ENCODE measurements at regions not wholly inside any gene's neighbourhood (a gene's known extent, or its start where the extent isn't known, plus 50 kb on each side); places are given as distances from the start of the nearest gene placed in this dataset.

DNA sequence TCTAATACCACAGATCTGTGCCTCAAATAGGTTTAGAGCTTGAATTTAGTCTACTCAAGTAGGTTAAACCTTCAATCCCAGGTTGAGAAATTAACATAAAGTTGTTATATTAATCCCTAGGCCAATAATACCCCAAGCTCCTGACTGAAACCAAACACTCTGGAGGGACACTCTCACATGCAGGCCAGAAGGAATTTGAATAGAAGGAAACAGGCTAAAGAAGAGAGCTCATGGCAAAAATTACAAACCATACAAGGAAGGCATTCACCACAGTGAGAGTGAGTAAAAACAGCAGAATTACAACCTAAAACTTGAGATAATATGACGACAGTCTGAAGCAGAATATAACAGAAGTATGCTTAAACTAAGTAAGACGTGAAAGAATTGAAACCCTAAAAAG is 76.1 kb upstream of the PDK4 start:
- ChIA-PET CTCF (interaction anchor here (0.8 to 1.4 kb wide), 3 partner anchors 14 to 161 kb away, joined by 3 to 7 read pairs (median 3); no protein-coding TSS in a partner anchor), POLR2A (no interaction called here)
- Histone ChIP-seq H3K4me3 (ENCODE audit: control insufficient read depth in 1 of 7, extremely low read depth in 1 of 7, insufficient read depth in 4 of 7, low read depth in 2 of 7, low read length in 6 of 7) (no peak overlapping the region), H3K27ac (ENCODE audit: insufficient read depth in 1 of 2, low read depth in 1 of 2, low read length in 2 of 2, poor library complexity in 1 of 2, severe bottlenecking in 2 of 2) (no peak overlapping the region), H3K4me1 (ENCODE audit: control extremely low read depth in 1 of 4, control insufficient read depth in 4 of 4, insufficient read depth in 4 of 4, low read length in 3 of 4) (no peaks in the 10 kb centered on the region), H3K36me3 (ENCODE audit: control insufficient read depth in 4 of 4, insufficient read depth in 4 of 4, low read length in 3 of 4) (no peaks in the 10 kb centered on the region), H3K27me3 (replicated peaks in 2 of 5; ENCODE audit: control insufficient read depth in 4 of 5, insufficient read depth in 5 of 5, low read length in 4 of 5) (no peaks in the 10 kb centered on the region), H3K9me3 (ENCODE audit: control extremely low read depth in 1 of 5, control insufficient read depth in 4 of 5, insufficient read depth in 2 of 5, low read depth in 1 of 5, low read length in 4 of 5) (no peaks in the 10 kb centered on the region)
- WGBS (ENCODE audit: insufficient coverage) = 100% methylated on average over 1 of the region's 2 CpGs
- no peak for DNase-seq

DNA sequence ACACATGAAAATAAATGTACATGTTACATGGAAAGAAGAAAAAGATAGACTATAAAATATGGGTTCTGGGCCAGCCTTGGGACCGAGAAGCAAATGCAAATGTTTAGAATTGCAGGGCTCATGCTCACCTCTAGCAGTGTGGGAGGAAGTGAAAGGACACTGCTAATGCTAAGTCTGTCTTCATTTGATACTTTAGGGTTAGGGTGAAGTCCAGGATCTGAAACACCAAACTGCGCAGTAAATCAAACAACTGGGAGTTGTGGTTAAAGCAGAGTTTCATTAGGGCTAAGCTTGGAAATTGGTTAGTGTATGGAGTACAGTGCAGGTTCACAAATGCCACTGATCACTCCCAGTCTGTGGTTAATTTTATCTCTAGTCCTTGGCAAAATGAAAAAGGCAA is 73.2 kb upstream of the PDK4 start:
- ChIA-PET POLR2A (no interaction called here), CTCF (interaction anchor here (1.3 kb wide), 1 partner anchor 17 kb away, joined by 4 read pairs; no protein-coding TSS in a partner anchor)
- no peaks in the 10 kb centered on the region for H3K4me1 ChIP-seq (ENCODE audit: control extremely low read depth in 1 of 4, control insufficient read depth in 4 of 4, insufficient read depth in 4 of 4, low read length in 3 of 4)
- H3K4me3 ChIP-seq (ENCODE audit: control insufficient read depth in 1 of 7, extremely low read depth in 1 of 7, insufficient read depth in 4 of 7, low read depth in 2 of 7, low read length in 6 of 7) = no peak overlapping the region
- no peak overlapping the region for H3K27ac ChIP-seq (ENCODE audit: insufficient read depth in 1 of 2, low read depth in 1 of 2, low read length in 2 of 2, poor library complexity in 1 of 2, severe bottlenecking in 2 of 2)
- DNase-seq = no peak
- H3K9me3 ChIP-seq (ENCODE audit: control extremely low read depth in 1 of 5, control insufficient read depth in 4 of 5, insufficient read depth in 2 of 5, low read depth in 1 of 5, low read length in 4 of 5) = no peaks in the 10 kb centered on the region
- WGBS (ENCODE audit: insufficient coverage) = 93% methylated on average over 2 of the region's 2 CpGs
- no peaks in the 10 kb centered on the region for H3K27me3 ChIP-seq (replicated peaks in 2 of 5; ENCODE audit: control insufficient read depth in 4 of 5, insufficient read depth in 5 of 5, low read length in 4 of 5)
- no peaks in the 10 kb centered on the region for H3K36me3 ChIP-seq (ENCODE audit: control insufficient read depth in 4 of 4, insufficient read depth in 4 of 4, low read length in 3 of 4)

DNA sequence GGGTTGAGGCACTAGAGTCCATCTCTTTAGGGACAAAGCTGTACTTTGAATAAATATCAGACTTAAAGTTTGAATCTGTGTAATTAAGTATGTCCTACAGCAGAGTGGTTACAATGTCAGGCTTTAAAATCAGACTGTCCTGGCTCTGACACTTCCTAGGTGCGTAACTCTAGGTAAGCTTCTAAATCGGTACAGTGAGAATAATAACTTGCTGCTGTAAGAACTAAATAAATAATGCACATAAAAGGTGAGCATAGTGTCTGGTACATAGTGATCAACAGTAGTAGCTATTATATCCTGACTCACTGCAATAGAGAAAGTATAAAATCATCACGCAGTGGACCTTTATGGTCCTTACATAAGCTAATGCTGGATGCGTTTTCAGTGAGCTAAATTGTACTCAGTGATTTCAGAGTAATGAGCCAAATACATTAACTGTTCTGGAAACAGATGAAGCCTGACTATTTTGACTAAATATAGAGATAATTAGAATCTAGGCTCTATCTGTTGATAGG is 72.2 kb upstream of the PDK4 start:
- H3K4me3 ChIP-seq (ENCODE audit: control insufficient read depth in 1 of 7, extremely low read depth in 1 of 7, insufficient read depth in 4 of 7, low read depth in 2 of 7, low read length in 6 of 7) = no peak overlapping the region
- H3K27me3 ChIP-seq (replicated peaks in 2 of 5; ENCODE audit: control insufficient read depth in 4 of 5, insufficient read depth in 5 of 5, low read length in 4 of 5) = no peaks in the 10 kb centered on the region
- POLR2A ChIA-PET = no interaction called here
- no peak for DNase-seq
- H3K9me3 ChIP-seq (ENCODE audit: control extremely low read depth in 1 of 5, control insufficient read depth in 4 of 5, insufficient read depth in 2 of 5, low read depth in 1 of 5, low read length in 4 of 5) = peaks cover 0 to 2% (median 0%) of the 10 kb centered on the region in 5 experiments
- no peak overlapping the region for H3K27ac ChIP-seq (ENCODE audit: insufficient read depth in 1 of 2, low read depth in 1 of 2, low read length in 2 of 2, poor library complexity in 1 of 2, severe bottlenecking in 2 of 2)
- CTCF ChIA-PET = interaction anchor here (1.3 kb wide), 1 partner anchor 17 kb away, joined by 4 read pairs; no protein-coding TSS in a partner anchor
- no peaks in the 10 kb centered on the region for H3K4me1 ChIP-seq (ENCODE audit: control extremely low read depth in 1 of 4, control insufficient read depth in 4 of 4, insufficient read depth in 4 of 4, low read length in 3 of 4)
- no peaks in the 10 kb centered on the region for H3K36me3 ChIP-seq (ENCODE audit: control insufficient read depth in 4 of 4, insufficient read depth in 4 of 4, low read length in 3 of 4)
- WGBS (ENCODE audit: insufficient coverage) = 100% methylated on average over 1 of the region's 4 CpGs

DNA sequence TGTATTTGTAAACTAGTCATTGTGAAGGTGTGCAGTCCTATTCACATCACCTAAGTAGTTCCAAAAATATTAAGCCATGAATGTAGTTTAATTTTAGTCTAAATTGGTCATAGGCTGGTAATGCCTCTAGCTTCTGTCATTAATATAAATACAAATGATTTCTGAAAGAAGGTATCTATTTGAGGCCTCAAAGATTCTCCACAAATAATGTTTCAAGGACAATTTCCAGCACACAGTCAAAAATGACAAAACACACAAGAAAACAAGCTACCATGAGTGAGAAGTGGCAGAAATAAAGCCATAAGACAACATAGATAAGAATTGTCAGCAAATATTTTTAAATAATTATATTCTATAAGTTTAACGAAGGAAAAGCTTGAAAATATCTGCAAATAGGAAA is 66.7 kb upstream of the PDK4 start:
- Histone ChIP-seq H3K4me1 (ENCODE audit: control extremely low read depth in 1 of 4, control insufficient read depth in 4 of 4, insufficient read depth in 4 of 4, low read length in 3 of 4) (no peaks in the 10 kb centered on the region), H3K27ac (ENCODE audit: insufficient read depth in 1 of 2, low read depth in 1 of 2, low read length in 2 of 2, poor library complexity in 1 of 2, severe bottlenecking in 2 of 2) (no peak overlapping the region), H3K27me3 (replicated peaks in 2 of 5; ENCODE audit: control insufficient read depth in 4 of 5, insufficient read depth in 5 of 5, low read length in 4 of 5) (no peaks in the 10 kb centered on the region), H3K36me3 (ENCODE audit: control insufficient read depth in 4 of 4, insufficient read depth in 4 of 4, low read length in 3 of 4) (no peaks in the 10 kb centered on the region), H3K9me3 (ENCODE audit: control extremely low read depth in 1 of 5, control insufficient read depth in 4 of 5, insufficient read depth in 2 of 5, low read depth in 1 of 5, low read length in 4 of 5) (peaks cover 0 to 11% (median 4%) of the 10 kb centered on the region in 5 experiments), H3K4me3 (ENCODE audit: control insufficient read depth in 1 of 7, extremely low read depth in 1 of 7, insufficient read depth in 4 of 7, low read depth in 2 of 7, low read length in 6 of 7) (no peak overlapping the region)
- DNase-seq = no peak
- CTCF ChIA-PET = interaction anchor here (1.4 kb wide), 1 partner anchor 20 kb away, joined by 3 read pairs; no protein-coding TSS in a partner anchor
- no CpG with 5 or more reads among the region's 1 CpG for WGBS (ENCODE audit: insufficient coverage)
- POLR2A ChIA-PET = no interaction called here

DNA sequence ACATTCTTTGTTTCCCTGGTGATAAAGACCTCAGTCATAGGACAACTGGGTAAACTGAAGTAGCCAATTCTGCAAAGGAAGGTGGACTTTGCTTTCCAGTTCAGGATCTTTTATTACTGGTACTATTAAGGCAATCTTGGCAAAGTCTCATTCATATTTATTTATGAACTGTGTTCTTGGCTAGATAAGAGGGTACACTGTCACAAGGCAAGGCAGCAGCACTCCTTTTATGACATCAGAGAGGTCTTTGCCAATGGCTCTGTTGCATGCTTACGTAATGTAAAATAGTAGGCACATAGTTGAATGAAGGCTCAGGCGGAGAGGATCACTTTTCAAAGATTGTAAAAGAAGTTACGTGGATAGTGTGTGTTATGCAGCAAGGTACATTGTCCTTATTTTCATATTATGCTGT is 63.7 kb upstream of the PDK4 start:
- no peaks in the 10 kb centered on the region for H3K27me3 ChIP-seq (replicated peaks in 2 of 5; ENCODE audit: control insufficient read depth in 4 of 5, insufficient read depth in 5 of 5, low read length in 4 of 5)
- WGBS (ENCODE audit: insufficient coverage) = 100% methylated on average over 2 of the region's 3 CpGs
- CTCF ChIA-PET = no interaction called here

DNA sequence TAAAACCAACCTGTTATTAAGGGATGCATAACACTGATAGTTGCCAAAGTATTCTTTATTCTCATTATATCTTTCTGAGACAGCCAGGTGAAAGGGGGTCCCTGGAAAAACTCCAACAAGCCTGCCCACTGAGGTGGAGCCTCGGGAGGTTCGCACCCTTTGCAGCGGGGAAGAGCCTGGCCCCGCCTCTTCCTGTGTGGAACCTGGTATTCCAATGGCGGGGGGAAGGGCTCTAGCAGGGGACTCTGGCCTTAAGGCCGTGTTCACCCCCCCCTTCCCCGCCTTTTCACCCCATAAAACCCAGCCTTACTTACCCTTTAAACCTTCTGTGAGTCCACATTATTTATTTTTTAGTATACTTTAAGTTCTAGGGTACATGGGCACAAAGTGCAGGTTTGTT is 62.4 kb upstream of the PDK4 start:
- Histone ChIP-seq H3K27me3 (replicated peaks in 2 of 5; ENCODE audit: control insufficient read depth in 4 of 5, insufficient read depth in 5 of 5, low read length in 4 of 5) (no peaks in the 10 kb centered on the region), H3K4me1 (ENCODE audit: control extremely low read depth in 1 of 4, control insufficient read depth in 4 of 4, insufficient read depth in 4 of 4, low read length in 3 of 4) (no peaks in the 10 kb centered on the region), H3K4me3 (ENCODE audit: control insufficient read depth in 1 of 7, extremely low read depth in 1 of 7, insufficient read depth in 4 of 7, low read depth in 2 of 7, low read length in 6 of 7) (no peak overlapping the region), H3K36me3 (ENCODE audit: control insufficient read depth in 4 of 4, insufficient read depth in 4 of 4, low read length in 3 of 4) (no peaks in the 10 kb centered on the region), H3K9me3 (ENCODE audit: control extremely low read depth in 1 of 5, control insufficient read depth in 4 of 5, insufficient read depth in 2 of 5, low read depth in 1 of 5, low read length in 4 of 5) (peaks cover 0 to 10% (median 4%) of the 10 kb centered on the region in 5 experiments), H3K27ac (ENCODE audit: insufficient read depth in 1 of 2, low read depth in 1 of 2, low read length in 2 of 2, poor library complexity in 1 of 2, severe bottlenecking in 2 of 2) (no peak overlapping the region)
- WGBS (ENCODE audit: insufficient coverage) = no CpG with 5 or more reads among the region's 7 CpGs
- ChIA-PET POLR2A (no interaction called here), CTCF (interaction anchor here (1.2 kb wide), 1 partner anchor 12 kb away, joined by 3 read pairs; no protein-coding TSS in a partner anchor)
- DNase-seq = no peak

More for the DNA sequence above, 63.7 kb upstream of the PDK4 start:
- Histone ChIP-seq H3K4me3 (ENCODE audit: control insufficient read depth in 1 of 7, extremely low read depth in 1 of 7, insufficient read depth in 4 of 7, low read depth in 2 of 7, low read length in 6 of 7) (no peak overlapping the region), H3K27ac (ENCODE audit: insufficient read depth in 1 of 2, low read depth in 1 of 2, low read length in 2 of 2, poor library complexity in 1 of 2, severe bottlenecking in 2 of 2) (no peak overlapping the region), H3K4me1 (ENCODE audit: control extremely low read depth in 1 of 4, control insufficient read depth in 4 of 4, insufficient read depth in 4 of 4, low read length in 3 of 4) (no peaks in the 10 kb centered on the region), H3K9me3 (ENCODE audit: control extremely low read depth in 1 of 5, control insufficient read depth in 4 of 5, insufficient read depth in 2 of 5, low read depth in 1 of 5, low read length in 4 of 5) (peaks cover 0 to 11% (median 4%) of the 10 kb centered on the region in 5 experiments), H3K36me3 (ENCODE audit: control insufficient read depth in 4 of 4, insufficient read depth in 4 of 4, low read length in 3 of 4) (no peaks in the 10 kb centered on the region)
- POLR2A ChIA-PET = no interaction called here
- DNase-seq = no peak

DNA sequence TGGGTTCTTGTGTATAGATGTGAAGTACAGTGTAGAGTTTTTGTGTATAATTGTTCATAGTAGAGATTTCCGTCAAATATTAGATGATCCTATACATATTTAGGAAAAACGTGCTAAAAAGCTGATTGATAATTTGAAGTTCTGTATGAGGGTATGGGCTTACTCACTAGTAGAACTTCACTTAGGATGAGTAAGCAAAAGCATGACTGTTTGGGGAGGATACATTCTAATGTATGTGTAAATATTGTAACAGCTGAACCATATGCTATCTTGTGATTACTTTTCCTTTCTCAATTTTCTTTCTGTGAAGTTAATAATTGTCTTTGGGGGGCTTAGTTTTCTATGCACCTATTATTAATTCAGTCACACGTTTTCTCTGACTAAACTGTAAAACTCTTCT is 53.2 kb upstream of the PDK4 start:
- H3K27me3 ChIP-seq (replicated peaks in 2 of 5; ENCODE audit: control insufficient read depth in 4 of 5, insufficient read depth in 5 of 5, low read length in 4 of 5) = no peaks in the 10 kb centered on the region
- no peaks in the 10 kb centered on the region for H3K9me3 ChIP-seq (ENCODE audit: control extremely low read depth in 1 of 5, control insufficient read depth in 4 of 5, insufficient read depth in 2 of 5, low read depth in 1 of 5, low read length in 4 of 5)
- no peaks in the 10 kb centered on the region for H3K4me1 ChIP-seq (ENCODE audit: control extremely low read depth in 1 of 4, control insufficient read depth in 4 of 4, insufficient read depth in 4 of 4, low read length in 3 of 4)
- no peak overlapping the region for H3K4me3 ChIP-seq (ENCODE audit: control insufficient read depth in 1 of 7, extremely low read depth in 1 of 7, insufficient read depth in 4 of 7, low read depth in 2 of 7, low read length in 6 of 7)
- WGBS (ENCODE audit: insufficient coverage) = 0% methylated on average over 1 of the region's 3 CpGs
- no peak for DNase-seq
- H3K27ac ChIP-seq (ENCODE audit: insufficient read depth in 1 of 2, low read depth in 1 of 2, low read length in 2 of 2, poor library complexity in 1 of 2, severe bottlenecking in 2 of 2) = no peak overlapping the region
- no peaks in the 10 kb centered on the region for H3K36me3 ChIP-seq (ENCODE audit: control insufficient read depth in 4 of 4, insufficient read depth in 4 of 4, low read length in 3 of 4)
- CTCF ChIA-PET = interaction anchor here (0.5 kb wide), 1 partner anchor 45 kb away, joined by 3 read pairs; no protein-coding TSS in a partner anchor
- POLR2A ChIA-PET = no interaction called here
